ENCODE measurements at regions not wholly inside any gene's neighbourhood (a gene's known extent, or its start where the extent isn't known, plus 50 kb on each side); places are given as distances from the start of the nearest gene placed in this dataset.

- TF ChIP-seq CTCF (IDR thresholded peaks at IDR 0.05) = no peak
- no peak for TF ChIP-seq POLR2A (IDR thresholded peaks at IDR 0.05)
Observed at GRCh38 chr3:146350852-146351251, 99.9 kb upstream of the PLSCR4 start.
